SU-DHL-6 (cell line): ENCODE measurements at regions not wholly inside any gene's neighbourhood (a gene's known extent, or its start where the extent isn't known, plus 50 kb on each side); places are given as distances from the start of the nearest gene placed in this dataset.

Experiments
- H2AFZ ChIP-seq: fragments of 200-600 bp; sonication (generic); 2 replicates; pipeline ENCODE4 v1.6.1; 2014; ENCODE audit warnings: low read depth, mild to moderate bottlenecking, moderate library complexity, mixed read lengths, antibody characterized with exemption, low read length; ENCODE audit not compliant: severe bottlenecking
- H3F3A ChIP-seq: fragments of 200-600 bp; shearing (Covaris generic); 2 replicates; pipeline ENCODE4 v1.6.0; 2016; ENCODE audit warnings: antibody characterized with exemption, mild to moderate bottlenecking; ENCODE audit not compliant: insufficient read depth
- H3K27ac ChIP-seq: fragments of 200-600 bp; sonication (generic); 2 replicates; pipeline ENCODE4 v1.5.1; 2016; ENCODE audit warnings: low read depth, mild to moderate bottlenecking, low read length, moderate library complexity, mixed read lengths
- H3K27me3 ChIP-seq: fragments of 200-600 bp; sonication (generic), shearing (Covaris generic); 2 replicates; pipeline ENCODE4 v1.6.0; 2014; ENCODE audit warnings: mild to moderate bottlenecking, low read length
- H3K36me3 ChIP-seq: fragments of 200-600 bp; sonication (generic); 2 replicates; pipeline ENCODE4 v1.6.1; 2014; ENCODE audit warnings: mild to moderate bottlenecking, low read length, mixed read lengths
- H3K4me2 ChIP-seq: fragments of 300-600, 200-600 bp; shearing (Covaris generic), sonication (generic); 2 replicates; pipeline ENCODE4 v1.6.0; 2014; ENCODE audit warnings: low read length, low read depth, mild to moderate bottlenecking; ENCODE audit not compliant: poor library complexity, severe bottlenecking
- H3K4me3 ChIP-seq: fragments of 200-600 bp; sonication (generic); 2 replicates; pipeline ENCODE4 v1.5.1; 2014; ENCODE audit warnings: antibody characterized with exemption, low read length, mild to moderate bottlenecking, mixed read lengths; ENCODE audit not compliant: insufficient read depth, poor library complexity, severe bottlenecking
- H3K79me2 ChIP-seq: fragments of 200-600 bp; sonication (generic); 2 replicates; pipeline ENCODE4 v1.6.1; 2014; ENCODE audit warnings: mild to moderate bottlenecking, low read length, moderate library complexity; ENCODE audit not compliant: insufficient read depth
- H3K9ac ChIP-seq: fragments of 200-600 bp; sonication (generic); 2 replicates; pipeline ENCODE4 v1.7.0; 2014; ENCODE audit warnings: mild to moderate bottlenecking, low read length
- H3K9me2 ChIP-seq: fragments of 200-600 bp; sonication (generic); replicated peaks from 2 replicates; pipeline ENCODE4 v1.6.1; 2014; ENCODE audit warnings: low read length; ENCODE audit not compliant: insufficient read depth
- H3K9me3 ChIP-seq: fragments of 200-600 bp; sonication (generic); 2 replicates; pipeline ENCODE4 v1.6.1; 2014; ENCODE audit warnings: low read length, mixed read lengths; ENCODE audit not compliant: insufficient read depth
- H4K20me1 ChIP-seq: fragments of 200-600 bp; sonication (generic); 2 replicates; pipeline ENCODE4 v1.6.1; 2014; ENCODE audit warnings: low read depth, mild to moderate bottlenecking, antibody characterized with exemption, low read length, moderate library complexity, mixed read lengths
- EZH2phosphoT487 ChIP-seq: fragments of 200-600 bp; sonication (generic), shearing (Covaris generic); conservative IDR thresholded peaks from 2 replicates; pipeline ENCODE4 v1.6.1; 2018; ENCODE audit warnings: mild to moderate bottlenecking, antibody characterized with exemption, low read length, moderate library complexity, mixed read lengths
- TF ChIP-seq, protein P1 (sequence below): fragments of 200-600 bp; sonication (generic); IDR thresholded peaks from one replicate; pipeline ENCODE4 v1.5.1; 2017; ENCODE audit warnings: antibody characterized with exemption, mild to moderate bottlenecking, low read length, moderate library complexity; ENCODE audit not compliant: insufficient read depth, poor library complexity, severe bottlenecking

GRCh38 chrX:34521563-34521962 is 135.5 kb downstream of the TMEM47 start:
- Histone ChIP-seq H3K9ac (no peak overlapping the region), H3K4me2 (no peak overlapping the region), H3K36me3 (no peaks in the 10 kb centered on the region), H2AFZ (no peak overlapping the region), H3K9me3 (no peaks in the 10 kb centered on the region), H3K27me3 (no peaks in the 10 kb centered on the region), H3K9me2 (no peaks in the 10 kb centered on the region), H3K4me3 (no peak overlapping the region), H3F3A (no peaks in the 10 kb centered on the region), H3K27ac (no peak overlapping the region), H4K20me1 (no peaks in the 10 kb centered on the region), H3K79me2 (no peaks in the 10 kb centered on the region)
- TF ChIP-seq, protein P1, sequence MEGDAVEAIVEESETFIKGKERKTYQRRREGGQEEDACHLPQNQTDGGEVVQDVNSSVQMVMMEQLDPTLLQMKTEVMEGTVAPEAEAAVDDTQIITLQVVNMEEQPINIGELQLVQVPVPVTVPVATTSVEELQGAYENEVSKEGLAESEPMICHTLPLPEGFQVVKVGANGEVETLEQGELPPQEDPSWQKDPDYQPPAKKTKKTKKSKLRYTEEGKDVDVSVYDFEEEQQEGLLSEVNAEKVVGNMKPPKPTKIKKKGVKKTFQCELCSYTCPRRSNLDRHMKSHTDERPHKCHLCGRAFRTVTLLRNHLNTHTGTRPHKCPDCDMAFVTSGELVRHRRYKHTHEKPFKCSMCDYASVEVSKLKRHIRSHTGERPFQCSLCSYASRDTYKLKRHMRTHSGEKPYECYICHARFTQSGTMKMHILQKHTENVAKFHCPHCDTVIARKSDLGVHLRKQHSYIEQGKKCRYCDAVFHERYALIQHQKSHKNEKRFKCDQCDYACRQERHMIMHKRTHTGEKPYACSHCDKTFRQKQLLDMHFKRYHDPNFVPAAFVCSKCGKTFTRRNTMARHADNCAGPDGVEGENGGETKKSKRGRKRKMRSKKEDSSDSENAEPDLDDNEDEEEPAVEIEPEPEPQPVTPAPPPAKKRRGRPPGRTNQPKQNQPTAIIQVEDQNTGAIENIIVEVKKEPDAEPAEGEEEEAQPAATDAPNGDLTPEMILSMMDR: no peak
- no peak for TF ChIP-seq EZH2phosphoT487

GRCh38 chrX:34509394-34509793 is 147.7 kb downstream of the TMEM47 start:
- H2AFZ ChIP-seq: no peak overlapping the region
- H3K79me2 ChIP-seq: no peaks in the 10 kb centered on the region
- H3K27ac ChIP-seq: no peak overlapping the region
- no peak overlapping the region for H3K4me3 ChIP-seq
- no peaks in the 10 kb centered on the region for H3K9me3 ChIP-seq
- no peaks in the 10 kb centered on the region for H3F3A ChIP-seq
- H4K20me1 ChIP-seq: no peaks in the 10 kb centered on the region
- H3K4me2 ChIP-seq: no peak overlapping the region
- H3K9ac ChIP-seq: no peak overlapping the region
- no peaks in the 10 kb centered on the region for H3K36me3 ChIP-seq
- TF ChIP-seq, protein P1: no peak
- TF ChIP-seq EZH2phosphoT487: no peak
- no peaks in the 10 kb centered on the region for H3K27me3 ChIP-seq
- no peaks in the 10 kb centered on the region for H3K9me2 ChIP-seq

GRCh38 chrX:34503119-34503518 is 154.0 kb downstream of the TMEM47 start:
- no peaks in the 10 kb centered on the region for H4K20me1 ChIP-seq
- H3K36me3 ChIP-seq: no peaks in the 10 kb centered on the region
- no peak overlapping the region for H3K9ac ChIP-seq
- H3K79me2 ChIP-seq: no peaks in the 10 kb centered on the region
- H2AFZ ChIP-seq: no peak overlapping the region
- TF ChIP-seq EZH2phosphoT487: no peak
- TF ChIP-seq, protein P1: no peak
- no peaks in the 10 kb centered on the region for H3K27me3 ChIP-seq
- H3K4me3 ChIP-seq: no peak overlapping the region
- no peaks in the 10 kb centered on the region for H3K9me2 ChIP-seq
- H3K4me2 ChIP-seq: no peak overlapping the region
- H3K27ac ChIP-seq: no peak overlapping the region
- no peaks in the 10 kb centered on the region for H3K9me3 ChIP-seq
- H3F3A ChIP-seq: no peaks in the 10 kb centered on the region
